SJCRH30 (cell line): ENCODE measurements at regions not wholly inside any gene's neighbourhood (a gene's known extent, or its start where the extent isn't known, plus 50 kb on each side); places are given as distances from the start of the nearest gene placed in this dataset.
"Not testable (repeated sequence)": the region's sequence is repeated elsewhere in the genome, so short reads cannot be mapped to it uniquely, and the experiment has no call there.

Experiments used
- DNase-seq, 2 experiments: peaks; one replicate each; pipeline ENCODE4 v3.0.0-alpha.2; 2015 to 2020
- H3K27ac ChIP-seq: fragments of 250-450 bp; sonication (Bioruptor Pico); 2 replicates; pipeline ENCODE4 v1.5.1; 2020; ENCODE audit warnings: mild to moderate bottlenecking, moderate library complexity
- H3K27me3 ChIP-seq: fragments of 250-450 bp; sonication (Bioruptor Pico); 2 replicates; pipeline ENCODE4 v1.5.1; 2020; ENCODE audit warnings: mild to moderate bottlenecking, moderate library complexity
- H3K36me3 ChIP-seq: fragments of 250-450 bp; sonication (Bioruptor Pico); 2 replicates; pipeline ENCODE4 v1.5.1; 2020; ENCODE audit warnings: mild to moderate bottlenecking, moderate library complexity
- H3K4me1 ChIP-seq: fragments of 250-450 bp; sonication (Bioruptor Pico); 2 replicates; pipeline ENCODE4 v1.5.1; 2020; ENCODE audit warnings: mild to moderate bottlenecking, moderate library complexity
- H3K4me3 ChIP-seq: fragments of 250-450 bp; sonication (Bioruptor Pico); 2 replicates; pipeline ENCODE4 v1.5.1; 2020; ENCODE audit warnings: mild to moderate bottlenecking, moderate library complexity
- H3K9me3 ChIP-seq: fragments of 250-450 bp; sonication (Bioruptor Pico); replicated peaks from 2 replicates; pipeline ENCODE4 v1.5.1; 2020; ENCODE audit warnings: mild to moderate bottlenecking, moderate library complexity

DNA sequence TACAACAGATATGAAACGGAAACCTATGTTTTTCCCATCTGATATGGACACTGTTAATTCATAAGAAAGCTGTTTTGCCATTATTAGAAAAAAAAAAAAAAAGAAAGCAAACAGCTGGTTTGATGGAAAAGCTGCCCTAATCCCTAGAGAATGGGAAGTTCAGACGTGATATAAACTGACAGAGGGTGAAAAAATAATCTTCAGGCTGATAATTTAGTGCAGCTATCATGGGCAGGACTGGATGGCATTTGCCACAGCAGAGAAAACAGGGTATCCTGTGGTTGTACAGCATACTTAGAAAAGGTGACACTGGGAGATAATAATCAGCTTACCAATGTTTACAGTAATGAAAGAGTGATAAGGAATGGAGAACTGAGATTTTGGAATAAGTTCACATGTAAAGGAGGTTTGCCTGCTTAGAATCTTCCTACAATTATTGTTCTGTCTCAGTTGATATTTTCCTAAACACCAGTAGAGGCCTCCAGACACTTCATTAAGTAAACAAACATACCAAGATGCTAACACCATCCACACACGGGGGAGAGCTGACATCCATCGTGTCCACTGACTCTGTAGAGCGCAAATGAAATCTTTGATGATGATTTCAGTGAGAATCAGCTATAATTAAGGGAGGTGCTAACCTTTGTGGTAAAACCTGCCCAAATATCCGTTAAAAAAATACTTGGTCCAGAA lies 211.6 kb upstream of the MMADHC start:
- no peak for DNase-seq
- Histone ChIP-seq H3K4me1 (no peaks in the 10 kb centered on the region), H3K36me3 (no peaks in the 10 kb centered on the region), H3K4me3 (no peak overlapping the region), H3K9me3 (peaks cover 3% of the 10 kb centered on the region; the same call in 1 of the 2 replicates), H3K27ac (no peak overlapping the region), H3K27me3 (no peaks in the 10 kb centered on the region)

DNA sequence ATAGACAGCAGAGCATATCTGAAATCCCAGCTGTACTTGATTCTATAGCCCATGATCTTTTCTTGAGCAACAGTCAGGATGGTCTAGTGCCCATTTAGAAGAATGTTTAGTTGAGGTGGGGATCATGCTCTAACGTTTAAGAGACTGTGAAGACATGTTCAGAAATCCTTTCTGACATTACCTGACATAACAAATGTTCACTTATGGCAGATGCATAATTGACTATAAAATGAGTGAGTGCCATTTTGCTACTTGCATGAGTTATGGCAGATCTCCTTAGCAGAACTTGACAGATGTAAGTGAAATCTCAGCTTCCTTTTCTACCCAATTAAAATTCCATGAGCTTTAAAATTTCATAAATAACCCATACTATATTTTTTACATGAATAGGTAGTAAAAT lies 209.5 kb upstream of the MMADHC start:
- Histone ChIP-seq H3K9me3 (peaks cover 3% of the 10 kb centered on the region; the same call in 1 of the 2 replicates), H3K27ac (no peak overlapping the region), H3K27me3 (no peaks in the 10 kb centered on the region), H3K4me3 (no peak overlapping the region), H3K4me1 (no peaks in the 10 kb centered on the region), H3K36me3 (no peaks in the 10 kb centered on the region)
- no peak for DNase-seq

DNA sequence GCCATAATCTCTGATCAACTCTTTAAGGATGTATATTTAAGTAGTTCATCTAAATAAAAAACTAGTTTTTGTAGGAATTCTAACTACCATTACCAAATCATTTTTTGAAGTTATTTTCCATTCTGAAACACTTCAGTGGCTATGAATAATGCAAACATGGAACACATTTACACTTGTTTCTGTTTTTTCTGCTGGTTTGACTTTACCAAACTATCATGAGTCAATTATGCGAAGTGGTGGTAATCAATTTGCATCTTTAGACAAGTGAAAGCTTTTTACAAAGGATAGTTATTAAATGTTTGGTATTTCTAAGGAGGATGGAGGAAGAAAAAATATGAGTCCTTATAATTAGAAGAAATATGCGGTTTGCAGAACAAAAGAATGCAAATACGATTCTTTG lies 202.0 kb upstream of the MMADHC start:
- H3K4me3 ChIP-seq, result no peak overlapping the region
- H3K36me3 ChIP-seq, result no peaks in the 10 kb centered on the region
- no peaks in the 10 kb centered on the region for H3K4me1 ChIP-seq
- H3K27ac ChIP-seq, result no peak overlapping the region
- no peaks in the 10 kb centered on the region for H3K27me3 ChIP-seq
- no peak for DNase-seq
- no peaks in the 10 kb centered on the region for H3K9me3 ChIP-seq

DNA sequence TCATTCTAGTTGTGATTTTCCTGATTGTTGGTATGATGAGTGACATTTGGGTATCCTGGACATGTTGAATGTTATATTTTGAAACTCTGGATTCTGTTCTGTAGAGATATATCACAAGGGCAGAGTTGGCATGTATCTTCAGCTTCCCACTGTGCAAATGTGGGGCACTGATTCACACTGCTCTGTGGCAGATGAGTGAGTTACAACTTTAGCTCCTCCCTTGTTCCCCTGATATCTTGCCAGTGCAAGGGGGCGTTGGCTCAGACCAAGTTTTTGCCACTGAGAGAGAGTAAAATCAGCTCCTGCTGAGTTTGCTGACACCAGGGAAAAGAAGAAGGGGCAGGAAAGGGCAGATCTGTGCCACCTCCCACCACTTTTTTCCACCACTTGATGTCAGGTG lies 199.6 kb upstream of the MMADHC start:
- Histone ChIP-seq H3K4me1 (no peaks in the 10 kb centered on the region), H3K36me3 (no peaks in the 10 kb centered on the region), H3K27me3 (no peaks in the 10 kb centered on the region), H3K27ac (no peak overlapping the region), H3K4me3 (no peak overlapping the region), H3K9me3 (no peaks in the 10 kb centered on the region)
- DNase-seq, result no peak

DNA sequence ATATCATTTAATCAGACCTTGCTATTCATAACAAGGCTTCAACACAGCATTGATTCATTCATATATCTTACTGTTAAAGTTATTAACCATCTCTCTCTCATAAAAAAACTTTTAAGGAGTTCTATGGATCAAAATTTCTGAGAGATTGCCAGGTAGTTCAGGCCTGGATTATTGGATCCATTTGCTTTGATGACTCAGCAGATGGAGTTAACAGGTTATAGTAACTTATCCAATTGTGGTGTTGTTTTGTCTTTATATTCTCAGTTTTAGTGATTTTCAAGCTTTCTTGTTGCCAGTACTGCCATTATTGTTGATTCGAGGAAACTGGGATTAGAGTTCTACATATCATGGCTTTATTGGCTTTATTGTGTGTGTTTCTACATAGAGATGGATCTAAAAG lies 195.7 kb upstream of the MMADHC start:
- Histone ChIP-seq H3K27ac (no peak overlapping the region), H3K27me3 (0 out of 2 replicates have a peak, but pooled peaks cover 2% of the 10 kb centered on the region), H3K9me3 (no peaks in the 10 kb centered on the region), H3K4me3 (no peak overlapping the region), H3K36me3 (no peaks in the 10 kb centered on the region), H3K4me1 (no peaks in the 10 kb centered on the region)
- DNase-seq, result no peak

DNA sequence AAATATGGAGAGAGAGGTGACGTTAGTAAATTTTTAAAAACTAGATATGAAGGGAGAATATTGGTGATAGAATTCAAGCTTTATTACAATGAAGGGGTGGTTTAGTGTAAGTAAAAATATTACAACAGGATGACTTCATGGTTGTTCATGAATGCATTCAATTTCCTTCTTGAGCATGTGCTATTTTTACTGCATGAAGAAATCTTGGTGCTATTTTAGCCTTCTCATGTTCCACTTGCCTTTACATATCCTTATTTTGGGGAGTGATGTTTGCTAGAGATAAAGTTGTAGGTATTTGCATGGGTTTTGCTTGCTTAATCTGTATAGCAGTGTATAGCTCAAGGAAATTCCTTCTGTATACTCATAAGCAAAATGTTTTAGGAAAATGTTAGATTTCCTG lies 195.0 kb upstream of the MMADHC start:
- DNase-seq, result no peak

DNA sequence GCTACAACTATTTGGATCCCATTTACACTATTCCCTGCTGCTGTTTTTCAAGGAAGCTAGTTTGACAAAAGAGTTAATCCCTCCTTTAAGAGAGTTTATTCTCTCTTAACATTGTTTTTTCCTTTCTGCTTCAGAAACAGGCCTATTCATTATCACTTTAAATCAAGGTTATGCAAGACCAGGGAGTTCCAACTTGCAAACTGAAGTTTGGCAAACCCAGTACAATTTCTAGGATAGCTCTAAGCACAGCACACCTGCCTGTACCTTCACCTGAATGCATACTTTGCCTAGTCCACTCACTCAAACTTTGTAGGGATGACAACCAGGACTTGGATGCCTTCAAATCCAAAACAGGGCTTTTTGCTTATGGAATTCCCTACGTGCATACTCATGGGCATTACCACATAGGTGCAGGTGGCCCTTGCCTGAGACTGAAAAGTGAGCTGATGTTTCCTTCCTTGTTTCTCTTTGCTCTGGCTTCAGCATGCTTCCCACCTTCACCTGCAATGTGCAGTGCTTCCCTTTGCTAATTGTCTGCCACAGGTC lies 193.8 kb upstream of the MMADHC start:
- no peaks in the 10 kb centered on the region for H3K9me3 ChIP-seq
- H3K27me3 ChIP-seq, result 0 out of 2 replicates have a peak, but pooled peaks cover 2% of the 10 kb centered on the region
- H3K36me3 ChIP-seq, result no peaks in the 10 kb centered on the region
- no peak for DNase-seq
- no peaks in the 10 kb centered on the region for H3K4me1 ChIP-seq
- H3K4me3 ChIP-seq, result no peak overlapping the region
- no peak overlapping the region for H3K27ac ChIP-seq

More for the DNA sequence above, 195.0 kb upstream of the MMADHC start:
- no peak overlapping the region for H3K4me3 ChIP-seq
- 0 out of 2 replicates have a peak, but pooled peaks cover 2% of the 10 kb centered on the region for H3K27me3 ChIP-seq
- H3K4me1 ChIP-seq, result no peaks in the 10 kb centered on the region
- no peak overlapping the region for H3K27ac ChIP-seq
- H3K9me3 ChIP-seq, result no peaks in the 10 kb centered on the region
- H3K36me3 ChIP-seq, result no peaks in the 10 kb centered on the region

DNA sequence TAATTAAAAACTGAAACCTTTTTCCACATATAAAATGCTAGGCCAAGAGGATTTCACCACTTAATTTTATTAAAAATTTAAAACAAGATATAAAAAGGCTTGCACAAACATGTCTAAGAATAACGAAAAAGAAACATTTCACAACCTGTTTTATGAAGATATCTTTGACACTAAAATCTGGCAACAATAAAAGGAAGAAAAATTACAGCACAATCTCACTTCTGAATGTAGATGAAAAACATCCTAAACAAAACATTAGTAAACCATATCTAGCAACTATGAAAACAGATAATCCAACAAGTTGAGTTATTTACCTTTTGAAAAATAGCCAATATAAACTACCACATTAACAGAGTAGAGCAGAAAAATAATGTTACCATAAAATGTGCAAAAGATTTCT lies 185.4 kb upstream of the MMADHC start:
- no peak overlapping the region for H3K4me3 ChIP-seq
- H3K4me1 ChIP-seq, result no peaks in the 10 kb centered on the region
- H3K27me3 ChIP-seq, result no peaks in the 10 kb centered on the region
- DNase-seq, result no peak
- H3K27ac ChIP-seq, result no peak overlapping the region
- no peaks in the 10 kb centered on the region for H3K36me3 ChIP-seq
- no peaks in the 10 kb centered on the region for H3K9me3 ChIP-seq

DNA sequence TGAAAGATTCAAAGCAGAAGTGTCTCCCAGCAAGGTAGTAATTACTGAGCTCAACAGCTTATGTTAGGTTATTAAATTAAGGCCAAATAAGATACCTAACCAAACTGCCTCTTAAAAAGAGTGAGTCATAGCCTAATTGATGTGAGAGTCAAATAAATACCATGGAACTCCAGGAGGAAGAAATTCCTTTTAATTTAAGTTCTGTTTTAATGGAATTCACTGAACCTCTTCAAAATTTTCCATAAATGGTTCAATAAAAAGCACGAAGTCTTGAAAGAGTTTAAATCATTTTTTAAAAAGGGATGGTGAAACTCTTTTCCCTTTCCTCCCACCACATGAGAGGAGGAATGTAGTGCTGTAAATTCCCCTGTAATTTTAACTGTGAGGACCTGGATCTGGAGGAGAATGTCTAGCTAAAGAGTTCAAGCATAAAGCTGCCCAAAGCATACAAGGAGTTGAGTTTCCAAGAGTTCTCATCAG lies 180.8 kb upstream of the MMADHC start:
- H3K9me3 ChIP-seq, result no peaks in the 10 kb centered on the region
- H3K27ac ChIP-seq, result no peak overlapping the region
- DNase-seq, result no peak

DNA sequence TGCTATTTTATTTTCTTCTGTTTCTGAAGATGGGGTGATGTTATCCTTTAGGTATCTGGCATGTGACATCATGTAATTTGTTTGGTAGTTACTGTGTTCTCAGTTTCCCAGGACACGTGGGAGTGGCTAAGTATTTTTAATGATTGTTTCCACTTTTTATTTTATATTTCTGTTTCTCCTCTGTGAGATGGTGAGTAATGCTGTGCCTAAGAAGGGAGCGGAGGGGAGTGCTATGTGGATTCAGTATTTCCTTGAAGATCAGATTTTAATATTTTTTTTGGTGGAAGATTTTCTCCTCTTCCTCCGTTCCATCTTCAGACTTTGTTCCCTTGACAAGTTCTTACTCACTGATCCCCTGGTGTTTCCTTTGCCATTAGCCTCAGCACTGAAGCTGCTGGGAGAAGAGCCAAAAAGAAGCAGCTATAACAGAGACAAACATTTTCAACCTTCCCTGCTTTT lies 180.0 kb upstream of the MMADHC start:
- H3K27ac ChIP-seq, result no peak overlapping the region
- DNase-seq, result no peak

More for the DNA sequence above, 180.8 kb upstream of the MMADHC start:
- Histone ChIP-seq H3K36me3 (no peaks in the 10 kb centered on the region), H3K4me3 (no peak overlapping the region), H3K4me1 (no peaks in the 10 kb centered on the region), H3K27me3 (no peaks in the 10 kb centered on the region)

DNA sequence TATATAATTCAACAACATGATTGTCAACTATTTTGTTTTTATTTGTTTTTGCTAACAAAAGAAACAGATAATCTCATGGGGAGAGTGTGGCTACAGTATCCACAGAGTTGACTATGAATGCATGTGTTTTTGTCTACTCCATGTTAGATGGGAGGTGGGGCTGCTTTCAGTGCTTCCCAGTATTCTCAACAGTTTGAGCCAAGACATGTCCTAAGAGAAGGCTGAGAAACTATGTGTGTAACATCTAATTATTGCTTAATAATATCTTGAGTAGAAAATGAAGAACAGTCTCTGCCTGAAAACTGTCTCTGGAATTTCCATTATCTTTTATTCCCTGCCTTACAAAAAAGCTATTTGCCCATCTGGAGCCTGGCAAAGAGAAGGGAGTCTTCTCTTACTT lies 178.8 kb upstream of the MMADHC start:
- no peak overlapping the region for H3K4me3 ChIP-seq
- no peak overlapping the region for H3K27ac ChIP-seq
- no peaks in the 10 kb centered on the region for H3K9me3 ChIP-seq
- no peaks in the 10 kb centered on the region for H3K4me1 ChIP-seq
- H3K36me3 ChIP-seq, result no peaks in the 10 kb centered on the region
- no peak for DNase-seq
- H3K27me3 ChIP-seq, result no peaks in the 10 kb centered on the region

More for the DNA sequence above, 180.0 kb upstream of the MMADHC start:
- H3K9me3 ChIP-seq, result no peaks in the 10 kb centered on the region
- no peaks in the 10 kb centered on the region for H3K36me3 ChIP-seq
- H3K4me3 ChIP-seq, result no peak overlapping the region
- H3K27me3 ChIP-seq, result no peaks in the 10 kb centered on the region
- no peaks in the 10 kb centered on the region for H3K4me1 ChIP-seq

DNA sequence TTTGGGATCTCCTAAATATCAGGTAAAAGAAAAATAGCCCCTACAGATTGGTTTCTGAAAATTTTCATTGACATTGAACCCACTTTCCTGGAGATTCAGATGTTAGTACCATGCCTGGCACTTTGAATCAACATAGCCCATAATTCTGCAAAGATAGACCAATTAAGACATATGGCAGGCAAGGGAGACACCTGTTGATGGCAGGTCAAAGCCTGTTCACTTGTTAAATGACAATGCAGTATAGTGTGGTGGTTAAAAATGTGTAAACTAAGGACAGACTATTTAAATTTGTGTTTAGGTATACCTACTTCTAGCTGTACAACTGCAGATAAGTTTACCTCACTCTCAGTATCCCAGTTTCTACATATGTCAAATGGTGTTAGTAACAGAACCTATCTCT lies 178.1 kb upstream of the MMADHC start:
- H3K9me3 ChIP-seq, result no peaks in the 10 kb centered on the region
- no peak for DNase-seq

DNA sequence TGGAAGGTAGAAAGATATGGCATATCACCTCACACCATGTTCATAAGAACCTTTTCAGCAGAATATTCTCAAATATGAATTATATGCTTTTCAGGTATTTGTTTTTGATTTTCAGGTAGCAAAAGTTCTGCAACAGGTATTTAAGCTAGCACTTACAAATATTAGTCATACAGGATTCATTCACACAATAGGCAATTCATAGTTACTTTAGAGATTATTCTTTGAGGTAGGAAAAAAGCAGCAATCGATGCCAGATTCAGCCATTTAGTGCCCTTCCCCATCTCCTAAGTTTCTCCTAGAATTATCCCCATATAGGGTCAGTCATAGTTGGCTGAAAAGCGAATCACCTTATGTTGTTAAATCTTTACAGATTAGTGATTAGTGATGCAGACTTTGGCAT lies 177.4 kb upstream of the MMADHC start:
- Histone ChIP-seq H3K4me1 (no peaks in the 10 kb centered on the region), H3K27me3 (no peaks in the 10 kb centered on the region), H3K27ac (no peak overlapping the region), H3K9me3 (no peaks in the 10 kb centered on the region), H3K36me3 (no peaks in the 10 kb centered on the region), H3K4me3 (no peak overlapping the region)
- DNase-seq, result no peak

More for the DNA sequence above, 178.1 kb upstream of the MMADHC start:
- H3K4me1 ChIP-seq, result no peaks in the 10 kb centered on the region
- H3K4me3 ChIP-seq, result no peak overlapping the region
- H3K36me3 ChIP-seq, result no peaks in the 10 kb centered on the region
- no peak overlapping the region for H3K27ac ChIP-seq
- H3K27me3 ChIP-seq, result no peaks in the 10 kb centered on the region

DNA sequence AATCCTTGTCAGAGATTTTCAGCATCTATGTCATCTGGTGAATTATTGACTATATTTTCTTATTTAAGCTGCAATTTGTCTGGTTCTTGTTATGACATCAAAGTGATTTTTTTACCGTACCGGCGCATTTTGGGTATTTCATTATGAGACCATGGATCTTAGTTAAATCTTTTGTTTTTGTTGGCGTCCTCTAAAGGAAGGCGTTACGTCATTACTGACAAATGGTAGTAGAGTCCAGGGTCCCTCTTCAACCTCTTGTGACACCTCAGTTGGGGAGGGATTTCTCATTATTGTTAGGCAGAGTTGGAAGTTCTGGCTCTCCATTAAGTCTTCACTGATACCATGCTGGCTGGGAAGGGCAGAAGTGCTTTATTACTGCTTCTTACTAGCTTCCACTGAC lies 175.8 kb upstream of the MMADHC start:
- DNase-seq, result no peak
- no peaks in the 10 kb centered on the region for H3K4me1 ChIP-seq
- H3K36me3 ChIP-seq, result no peaks in the 10 kb centered on the region
- H3K27ac ChIP-seq, result no peak overlapping the region
- H3K4me3 ChIP-seq, result no peak overlapping the region
- no peaks in the 10 kb centered on the region for H3K27me3 ChIP-seq
- H3K9me3 ChIP-seq, result no peaks in the 10 kb centered on the region

DNA sequence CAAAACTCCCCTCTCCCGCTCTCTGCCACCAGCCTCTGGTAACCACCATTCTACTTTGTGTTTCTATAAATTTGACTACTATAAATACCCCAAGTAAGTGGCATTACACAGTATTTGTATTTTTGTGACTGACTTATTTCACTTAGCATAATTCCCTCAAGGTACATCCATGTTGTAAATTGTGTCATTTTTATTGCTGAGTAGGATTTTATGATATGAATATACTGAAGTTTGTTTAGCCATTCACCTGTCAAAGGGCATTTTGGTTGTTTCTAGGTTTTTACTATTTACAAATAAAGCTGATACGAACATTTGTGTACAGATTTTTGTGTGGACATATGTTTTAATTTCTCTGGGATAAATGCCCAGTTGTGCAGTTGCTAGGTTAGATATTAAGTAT lies 174.0 kb upstream of the MMADHC start:
- no peak for DNase-seq
- Histone ChIP-seq H3K4me1 (no peaks in the 10 kb centered on the region), H3K4me3 (no peak overlapping the region), H3K27me3 (no peaks in the 10 kb centered on the region), H3K9me3 (no peaks in the 10 kb centered on the region), H3K27ac (no peak overlapping the region), H3K36me3 (no peaks in the 10 kb centered on the region)

DNA sequence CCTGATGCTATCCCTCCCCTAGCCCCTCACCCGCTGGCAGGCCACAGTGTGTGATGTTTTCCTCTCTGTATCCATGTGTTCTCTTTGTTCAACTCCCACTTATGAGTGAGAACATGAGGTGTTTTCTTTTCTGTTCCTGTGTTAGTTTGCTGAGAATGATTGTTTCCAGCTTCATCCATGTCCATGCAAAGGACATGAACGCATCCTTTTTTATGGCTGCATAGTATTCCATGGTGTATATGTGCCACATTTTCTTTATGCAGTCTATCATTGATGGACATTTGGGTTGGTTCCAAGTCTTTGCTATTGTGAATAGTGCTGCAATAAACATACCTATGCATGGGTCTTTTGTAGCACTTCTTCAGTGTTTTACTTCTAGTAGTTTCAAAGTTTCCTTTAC lies 171.8 kb upstream of the MMADHC start:
- not testable (repeated sequence) for DNase-seq, H3K27me3 ChIP-seq, H3K4me1 ChIP-seq, H3K36me3 ChIP-seq, H3K27ac ChIP-seq, H3K4me3 ChIP-seq, H3K9me3 ChIP-seq
